H9 (cell line): ENCODE measurements at regions not wholly inside any gene's neighbourhood (a gene's known extent, or its start where the extent isn't known, plus 50 kb on each side); places are given as distances from the start of the nearest gene placed in this dataset.

Experiments
- DNase-seq: peaks from one replicate; pipeline ENCODE4 v3.0.0-alpha.2; 2017
- H2AFZ ChIP-seq: one replicate; pipeline ENCODE4 v1.6.1; 2013; ENCODE audit warnings: mild to moderate bottlenecking, low read length, control low read depth, moderate library complexity
- H2AK5ac ChIP-seq: 2 replicates; pipeline ENCODE4 v1.6.1; 2013; ENCODE audit warnings: low read length, control low read depth, mixed read lengths; ENCODE audit not compliant: insufficient read length
- H2BK120ac ChIP-seq: one replicate; pipeline ENCODE4 v1.6.1; 2013; ENCODE audit warnings: low read depth, mild to moderate bottlenecking, low read length, control low read depth, inconsistent platforms; ENCODE audit not compliant: poor library complexity, severe bottlenecking
- H2BK12ac ChIP-seq: 2 replicates; pipeline ENCODE4 v1.6.1; 2013; ENCODE audit warnings: low read length, control low read depth, mixed read lengths, low read depth; ENCODE audit not compliant: insufficient read length
- H2BK15ac ChIP-seq: 2 replicates; pipeline ENCODE4 v1.6.1; 2013; ENCODE audit warnings: low read depth, low read length, control low read depth
- H2BK20ac ChIP-seq: one replicate; pipeline ENCODE4 v1.6.1; 2013; ENCODE audit warnings: low read depth, mild to moderate bottlenecking, low read length, control low read depth, inconsistent platforms; ENCODE audit not compliant: poor library complexity, severe bottlenecking
- H2BK5ac ChIP-seq: 2 replicates; pipeline ENCODE4 v1.6.1; 2013; ENCODE audit warnings: low read length, control low read depth, mixed read lengths; ENCODE audit not compliant: insufficient read length
- H3K14ac ChIP-seq: 2 replicates; pipeline ENCODE4 v1.6.1; 2013; ENCODE audit warnings: low read length, control low read depth; ENCODE audit not compliant: insufficient read depth
- H3K18ac ChIP-seq: 2 replicates; pipeline ENCODE4 v1.6.1; 2013; ENCODE audit warnings: low read depth, mild to moderate bottlenecking, mixed read lengths, low read length, control low read depth; ENCODE audit not compliant: insufficient read length
- H3K23ac ChIP-seq: 2 replicates; pipeline ENCODE4 v1.6.1; 2013; ENCODE audit warnings: low read length, control low read depth, mixed read lengths, low read depth; ENCODE audit not compliant: insufficient read length
- H3K23me2 ChIP-seq: 2 replicates; pipeline ENCODE4 v1.6.1; 2013; ENCODE audit warnings: low read depth, mild to moderate bottlenecking, mixed read lengths, low read length, control low read depth; ENCODE audit not compliant: insufficient read length, poor library complexity, severe bottlenecking
- H3K27ac ChIP-seq: 2 replicates; pipeline ENCODE4 v1.5.1; 2013; ENCODE audit warnings: low read length, control low read depth, mixed read lengths, low read depth; ENCODE audit not compliant: insufficient read length
- H3K27me3 ChIP-seq: 2 replicates; pipeline ENCODE4 v1.6.1; 2013; ENCODE audit warnings: low read length, control low read depth, inconsistent platforms; ENCODE audit not compliant: insufficient read depth
- H3K4ac ChIP-seq: 2 replicates; pipeline ENCODE4 v1.6.1; 2013; ENCODE audit warnings: low read depth, mild to moderate bottlenecking, control low read depth, inconsistent platforms, low read length, moderate library complexity
- H3K4me1 ChIP-seq: 2 replicates; pipeline ENCODE4 v1.6.1; 2013; ENCODE audit warnings: low read length, control low read depth, inconsistent platforms; ENCODE audit not compliant: insufficient read depth
- H3K4me2 ChIP-seq: 2 replicates; pipeline ENCODE4 v1.6.1; 2013; ENCODE audit warnings: low read length, control low read depth, mixed read lengths; ENCODE audit not compliant: insufficient read length, insufficient read depth
- H3K56ac ChIP-seq: 2 replicates; pipeline ENCODE4 v1.6.1; 2013; ENCODE audit warnings: low read depth, mild to moderate bottlenecking, mixed read lengths, low read length, control low read depth; ENCODE audit not compliant: insufficient read length
- H3K79me1 ChIP-seq: 2 replicates; pipeline ENCODE4 v1.6.1; 2013; ENCODE audit warnings: low read depth, mild to moderate bottlenecking, moderate library complexity, low read length, control low read depth, inconsistent platforms; ENCODE audit not compliant: insufficient read depth, poor library complexity, severe bottlenecking
- H3K79me2 ChIP-seq: 2 replicates; pipeline ENCODE4 v1.6.1; 2013; ENCODE audit warnings: low read length, control low read depth, inconsistent platforms; ENCODE audit not compliant: insufficient read depth
- H3K9ac ChIP-seq: 2 replicates; pipeline ENCODE4 v1.6.1; 2013; ENCODE audit warnings: low read length, control low read depth, mixed read lengths; ENCODE audit not compliant: insufficient read length; ENCODE audit errors: extremely low read depth
- H3K9me3 ChIP-seq: one replicate; pipeline ENCODE4 v1.6.1; 2013; ENCODE audit warnings: low read depth, low read length, inconsistent platforms; ENCODE audit not compliant: control insufficient read depth
- H3T11ph ChIP-seq: one replicate; pipeline ENCODE4 v1.6.1; 2013; ENCODE audit warnings: mild to moderate bottlenecking, low read length, control low read depth, inconsistent platforms
- H4K20me1 ChIP-seq: one replicate; pipeline ENCODE4 v1.6.1; 2013; ENCODE audit not compliant: control insufficient read depth, insufficient read length, insufficient read depth
- H4K5ac ChIP-seq: 2 replicates; pipeline ENCODE4 v1.6.1; 2013; ENCODE audit warnings: low read depth, mild to moderate bottlenecking, mixed read lengths, low read length, control low read depth; ENCODE audit not compliant: insufficient read length
- H4K8ac ChIP-seq: replicated peaks from 2 replicates; pipeline ENCODE4 v1.6.1; 2013; ENCODE audit warnings: low read length, control low read depth, mixed read lengths, low read depth; ENCODE audit not compliant: insufficient read length
- H4K91ac ChIP-seq: 2 replicates; pipeline ENCODE4 v1.6.1; 2013; ENCODE audit warnings: low read depth, mild to moderate bottlenecking, moderate library complexity, mixed read lengths, low read length, control low read depth; ENCODE audit not compliant: insufficient read length
- H3K27ac Mint-ChIP-seq, 3 experiments: 2 replicates in 2 of 3; 3 replicates in 1 of 3; pipeline ENCODE4 v1.8.0; 2020 to 2021; ENCODE audit warnings: mixed read lengths in 3 of 3, mild to moderate bottlenecking in 1 of 3, moderate library complexity in 1 of 3
- H3K27me3 Mint-ChIP-seq: 2 replicates; pipeline ENCODE4 v1.8.0; 2021; ENCODE audit warnings: low read depth, mild to moderate bottlenecking, moderate library complexity, mixed read lengths
- H3K36me3 Mint-ChIP-seq, 3 experiments: 2 replicates in 2 of 3; 3 replicates in 1 of 3; pipeline ENCODE4 v1.8.0; 2020 to 2021; ENCODE audit warnings: low read depth in 3 of 3, mixed read lengths in 3 of 3; ENCODE audit not compliant: insufficient read depth in 1 of 3
- H3K4me1 Mint-ChIP-seq, 2 experiments: 2 replicates each; pipeline ENCODE4 v1.8.0; 2020; ENCODE audit warnings: mixed read lengths in 2 of 2
- H3K4me3 Mint-ChIP-seq, 2 experiments: 2 replicates in 1 of 2; 3 replicates in 1 of 2; pipeline ENCODE4 v1.8.0; 2020 to 2021; ENCODE audit warnings: mild to moderate bottlenecking in 2 of 2, mixed read lengths in 2 of 2, moderate library complexity in 1 of 2
- H3K9me3 Mint-ChIP-seq, 2 experiments: 2 replicates in 1 of 2; 3 replicates in 1 of 2; pipeline ENCODE4 v1.8.0; 2020; ENCODE audit warnings: mild to moderate bottlenecking in 2 of 2, mixed read lengths in 2 of 2, moderate library complexity in 1 of 2
- WGBS: extraction: QIAGEN DNeasy Blood & Tissue Kit; methylation state at CpG from one replicate; pipeline ENCODE4 v1.1.7; 2013; ENCODE audit warnings: missing lambda C conversion rate, low lambda C conversion rate, mixed read lengths; ENCODE audit not compliant: insufficient read length; ENCODE audit errors: extremely low coverage; 5-methylcytosine and 5-hydroxymethylcytosine counted together
- TF ChIP-seq, protein P1 (sequence below): fragments of 200-600 bp; sonication (generic); conservative IDR thresholded peaks from 3 replicates; pipeline ENCODE4 v1.8.0; 2021; ENCODE audit warnings: antibody characterized with exemption, mild to moderate bottlenecking

DNA sequence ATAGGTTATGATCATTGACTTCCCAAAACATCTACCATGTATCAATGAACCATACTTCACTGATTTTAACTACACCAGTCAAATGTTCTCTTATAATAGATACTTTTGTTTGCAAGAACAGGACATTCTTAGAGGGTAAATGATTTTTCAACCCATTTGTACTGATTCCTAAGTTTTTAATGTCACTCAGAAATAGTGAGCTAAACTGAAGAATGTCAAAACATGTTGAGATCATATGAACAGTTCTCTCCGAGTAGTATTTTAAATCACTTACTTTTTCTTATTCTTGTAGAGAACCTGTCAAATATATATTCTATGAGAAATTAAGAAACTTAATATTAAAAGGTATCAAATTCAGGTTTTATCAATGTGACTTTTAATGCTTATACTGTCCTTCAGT, 1362.9 kb upstream of the SLC39A10 start:
- no peak overlapping the region for H3K23ac ChIP-seq
- no peak overlapping the region for H3K27ac Mint-ChIP-seq

More for the DNA sequence above, 1362.9 kb upstream of the SLC39A10 start:
- no peak overlapping the region for H2BK15ac ChIP-seq
- no peaks in the 10 kb centered on the region for H3K27me3 ChIP-seq
- no peak overlapping the region for H2BK12ac ChIP-seq
- H3K36me3 Mint-ChIP-seq = no peaks in the 10 kb centered on the region
- no peak overlapping the region for H3K18ac ChIP-seq
- H2AFZ ChIP-seq = no peak overlapping the region
- no peaks in the 10 kb centered on the region for H3K23me2 ChIP-seq
- H2BK5ac ChIP-seq = no peak overlapping the region
- H3K9ac ChIP-seq = no peak overlapping the region
- H3K4me3 Mint-ChIP-seq = no peak overlapping the region
- no CpG with 5 or more reads among the region's 1 CpG for WGBS
- no peaks in the 10 kb centered on the region for H3K79me2 ChIP-seq
- H2BK120ac ChIP-seq = no peak overlapping the region
- TF ChIP-seq, protein P1, sequence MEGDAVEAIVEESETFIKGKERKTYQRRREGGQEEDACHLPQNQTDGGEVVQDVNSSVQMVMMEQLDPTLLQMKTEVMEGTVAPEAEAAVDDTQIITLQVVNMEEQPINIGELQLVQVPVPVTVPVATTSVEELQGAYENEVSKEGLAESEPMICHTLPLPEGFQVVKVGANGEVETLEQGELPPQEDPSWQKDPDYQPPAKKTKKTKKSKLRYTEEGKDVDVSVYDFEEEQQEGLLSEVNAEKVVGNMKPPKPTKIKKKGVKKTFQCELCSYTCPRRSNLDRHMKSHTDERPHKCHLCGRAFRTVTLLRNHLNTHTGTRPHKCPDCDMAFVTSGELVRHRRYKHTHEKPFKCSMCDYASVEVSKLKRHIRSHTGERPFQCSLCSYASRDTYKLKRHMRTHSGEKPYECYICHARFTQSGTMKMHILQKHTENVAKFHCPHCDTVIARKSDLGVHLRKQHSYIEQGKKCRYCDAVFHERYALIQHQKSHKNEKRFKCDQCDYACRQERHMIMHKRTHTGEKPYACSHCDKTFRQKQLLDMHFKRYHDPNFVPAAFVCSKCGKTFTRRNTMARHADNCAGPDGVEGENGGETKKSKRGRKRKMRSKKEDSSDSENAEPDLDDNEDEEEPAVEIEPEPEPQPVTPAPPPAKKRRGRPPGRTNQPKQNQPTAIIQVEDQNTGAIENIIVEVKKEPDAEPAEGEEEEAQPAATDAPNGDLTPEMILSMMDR = no peak
- no peak overlapping the region for H2AK5ac ChIP-seq
- no peaks in the 10 kb centered on the region for H3K79me1 ChIP-seq
- peaks cover 7 to 10% of the 10 kb centered on the region in 2 experiments for H3K4me1 Mint-ChIP-seq
- no peaks in the 10 kb centered on the region for H3K27me3 Mint-ChIP-seq
- no peak overlapping the region for H3K56ac ChIP-seq
- no peak overlapping the region for H4K5ac ChIP-seq
- no peaks in the 10 kb centered on the region; the same call in 1 of the 2 replicates for H3K4me1 ChIP-seq
- no peaks in the 10 kb centered on the region for H3K9me3 Mint-ChIP-seq
- no peak overlapping the region for H4K91ac ChIP-seq
- H2BK20ac ChIP-seq = no peak overlapping the region
- no peak for DNase-seq
- no peak overlapping the region for H3K14ac ChIP-seq
- no peak overlapping the region for H3K27ac ChIP-seq
- H3K4me2 ChIP-seq = no peak overlapping the region
- H4K8ac ChIP-seq = no peak overlapping the region
- H3K4ac ChIP-seq = no peak overlapping the region
- no peak overlapping the region for H3T11ph ChIP-seq
- H3K9me3 ChIP-seq = no peaks in the 10 kb centered on the region
- no peaks in the 10 kb centered on the region for H4K20me1 ChIP-seq
